ENCODE measurements at regions not wholly inside any gene's neighbourhood (a gene's known extent, or its start where the extent isn't known, plus 50 kb on each side); places are given as distances from the start of the nearest gene placed in this dataset.

DNA sequence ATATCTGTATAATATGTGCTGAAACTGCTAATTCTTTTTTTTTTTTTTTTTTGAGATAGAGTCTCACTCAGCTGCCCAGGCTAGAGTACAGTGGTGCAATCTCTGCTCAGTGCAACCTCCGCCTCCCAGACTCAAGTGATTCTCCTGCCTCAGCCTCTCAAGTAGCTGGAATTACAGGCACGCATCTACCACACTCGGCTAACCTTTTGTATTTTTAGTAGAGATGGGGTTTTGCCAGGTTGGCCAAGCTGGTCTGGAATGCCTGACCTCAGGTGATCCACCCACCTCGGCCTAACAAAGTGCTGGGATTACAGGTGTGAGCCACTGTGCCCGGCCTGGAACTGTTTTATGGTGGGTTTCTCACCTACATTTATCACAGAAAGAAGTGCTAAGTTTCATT, 307.8 kb upstream of the STT3B start:
- TF ChIP-seq, protein P1, sequence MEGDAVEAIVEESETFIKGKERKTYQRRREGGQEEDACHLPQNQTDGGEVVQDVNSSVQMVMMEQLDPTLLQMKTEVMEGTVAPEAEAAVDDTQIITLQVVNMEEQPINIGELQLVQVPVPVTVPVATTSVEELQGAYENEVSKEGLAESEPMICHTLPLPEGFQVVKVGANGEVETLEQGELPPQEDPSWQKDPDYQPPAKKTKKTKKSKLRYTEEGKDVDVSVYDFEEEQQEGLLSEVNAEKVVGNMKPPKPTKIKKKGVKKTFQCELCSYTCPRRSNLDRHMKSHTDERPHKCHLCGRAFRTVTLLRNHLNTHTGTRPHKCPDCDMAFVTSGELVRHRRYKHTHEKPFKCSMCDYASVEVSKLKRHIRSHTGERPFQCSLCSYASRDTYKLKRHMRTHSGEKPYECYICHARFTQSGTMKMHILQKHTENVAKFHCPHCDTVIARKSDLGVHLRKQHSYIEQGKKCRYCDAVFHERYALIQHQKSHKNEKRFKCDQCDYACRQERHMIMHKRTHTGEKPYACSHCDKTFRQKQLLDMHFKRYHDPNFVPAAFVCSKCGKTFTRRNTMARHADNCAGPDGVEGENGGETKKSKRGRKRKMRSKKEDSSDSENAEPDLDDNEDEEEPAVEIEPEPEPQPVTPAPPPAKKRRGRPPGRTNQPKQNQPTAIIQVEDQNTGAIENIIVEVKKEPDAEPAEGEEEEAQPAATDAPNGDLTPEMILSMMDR (IDR thresholded peaks at IDR 0.05): no peak
- TF ChIP-seq ZFX (IDR thresholded peaks at IDR 0.05; ENCODE audit: borderline replicate concordance): no peak
